ENCODE measurements at regions not wholly inside any gene's neighbourhood (a gene's known extent, or its start where the extent isn't known, plus 50 kb on each side); places are given as distances from the start of the nearest gene placed in this dataset.

GRCh38 chr13:59584101-59584500 is 579.6 kb downstream of the DIAPH3 start:
- intact Hi-C loops (cut with micrococcal nuclease) = no loop called here

DNA sequence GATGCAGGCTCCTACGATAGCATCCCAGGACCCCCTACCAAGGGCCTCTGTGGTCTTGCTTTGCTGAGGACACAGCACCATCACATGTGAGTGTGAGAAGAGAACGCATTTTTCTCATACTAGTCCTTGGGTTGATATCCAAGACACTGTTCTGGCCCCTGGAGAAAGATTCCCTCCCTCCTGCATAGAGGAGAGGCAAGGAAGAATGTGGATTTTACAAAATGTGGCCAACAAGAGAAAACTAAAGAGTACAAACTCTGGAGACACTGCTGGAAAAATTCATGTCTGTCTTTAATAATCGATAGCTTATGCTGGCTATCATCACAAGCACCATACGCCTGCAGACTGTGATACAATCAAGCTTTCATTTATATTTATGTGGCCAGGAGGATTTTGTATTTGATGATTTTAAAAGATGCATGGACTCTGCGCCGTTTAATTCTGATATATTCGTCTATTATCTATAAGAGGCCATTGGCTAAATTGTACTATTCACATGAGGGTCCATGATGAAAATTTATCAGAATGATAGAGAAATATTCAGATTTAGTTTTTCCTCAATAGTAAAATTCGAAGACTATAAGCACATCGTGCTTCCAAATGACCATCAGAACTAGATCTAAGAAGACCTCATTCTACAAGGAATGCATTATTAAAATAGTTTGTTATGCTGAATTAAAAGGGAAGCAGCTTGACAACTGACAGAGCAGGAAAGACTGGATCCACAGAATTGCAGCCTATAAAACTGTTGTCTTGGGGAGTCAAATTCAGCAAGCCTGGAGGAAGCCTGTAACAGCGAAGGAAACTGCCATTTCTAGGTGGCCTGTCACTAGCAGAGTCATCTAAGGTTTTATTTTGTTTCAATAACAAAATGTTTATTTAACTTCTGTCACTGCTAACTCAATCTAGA is 578.7 kb downstream of the DIAPH3 start:
- no peaks in the 10 kb centered on the region for H3K9me3 ChIP-seq (ENCODE audit: control insufficient read depth in 2 of 3, low read length in 3 of 3)
- Mint-ChIP-seq H3K36me3 (no peaks in the 10 kb centered on the region), H3K27me3 (peaks cover 0 to 9% (median 4%) of the 10 kb centered on the region in 5 donors), H3K4me3 (no peak overlapping the region), H3K27ac (no peak overlapping the region), H3K9me3 (peaks cover 0 to 4% (median 0%) of the 10 kb centered on the region in 11 donors), H3K4me1 (no peaks in the 10 kb centered on the region)
- peaks cover 0 to 3% of the 10 kb centered on the region in 2 donors for H3K27me3 ChIP-seq (ENCODE audit: control insufficient read depth in 2 of 2, insufficient read depth in 2 of 2, low read length in 2 of 2)
- H3K27ac ChIP-seq (ENCODE audit: low read depth, low read length) = no peak overlapping the region
- ChIA-PET POLR2A (no interaction called here), CTCF (no interaction called here)
- no peak for DNase-seq
- H3K4me3 ChIP-seq (ENCODE audit: low read length) = no peak overlapping the region
- peaks cover 0 to 6% (median 0%) of the 10 kb centered on the region in 3 experiments for H3K36me3 ChIP-seq (ENCODE audit: control insufficient read depth in 2 of 3, insufficient read depth in 3 of 3, low read length in 3 of 3)
- no peak for ATAC-seq
- intact Hi-C loops (cut with micrococcal nuclease) = no loop called here
- H3K4me1 ChIP-seq (ENCODE audit: control insufficient read depth in 2 of 2, insufficient read depth in 2 of 2, low read length in 2 of 2) = no peaks in the 10 kb centered on the region

More at GRCh38 chr13:59584101-59584500, 579.6 kb downstream of the DIAPH3 start:
- no peak for DNase-seq
- POLR2A ChIA-PET = no interaction called here
- Mint-ChIP-seq H3K4me1 (no peaks in the 10 kb centered on the region), H3K27ac (no peak overlapping the region), H3K9me3 (peaks cover 0 to 4% (median 0%) of the 10 kb centered on the region in 11 donors), H3K4me3 (no peak overlapping the region), H3K27me3 (peaks cover 0 to 9% (median 4%) of the 10 kb centered on the region in 5 donors), H3K36me3 (no peaks in the 10 kb centered on the region)
- peaks cover 0 to 6% (median 0%) of the 10 kb centered on the region in 3 experiments for H3K36me3 ChIP-seq (ENCODE audit: control insufficient read depth in 2 of 3, insufficient read depth in 3 of 3, low read length in 3 of 3)
- H3K27ac ChIP-seq (ENCODE audit: low read depth, low read length) = no peak overlapping the region
- CTCF ChIA-PET = no interaction called here
- no peak overlapping the region for H3K4me3 ChIP-seq (ENCODE audit: low read length)
- peaks cover 0 to 3% of the 10 kb centered on the region in 2 donors for H3K27me3 ChIP-seq (ENCODE audit: control insufficient read depth in 2 of 2, insufficient read depth in 2 of 2, low read length in 2 of 2)
- no peaks in the 10 kb centered on the region for H3K4me1 ChIP-seq (ENCODE audit: control insufficient read depth in 2 of 2, insufficient read depth in 2 of 2, low read length in 2 of 2)
- H3K9me3 ChIP-seq (ENCODE audit: control insufficient read depth in 2 of 3, low read length in 3 of 3) = no peaks in the 10 kb centered on the region
- ATAC-seq = no peak

DNA sequence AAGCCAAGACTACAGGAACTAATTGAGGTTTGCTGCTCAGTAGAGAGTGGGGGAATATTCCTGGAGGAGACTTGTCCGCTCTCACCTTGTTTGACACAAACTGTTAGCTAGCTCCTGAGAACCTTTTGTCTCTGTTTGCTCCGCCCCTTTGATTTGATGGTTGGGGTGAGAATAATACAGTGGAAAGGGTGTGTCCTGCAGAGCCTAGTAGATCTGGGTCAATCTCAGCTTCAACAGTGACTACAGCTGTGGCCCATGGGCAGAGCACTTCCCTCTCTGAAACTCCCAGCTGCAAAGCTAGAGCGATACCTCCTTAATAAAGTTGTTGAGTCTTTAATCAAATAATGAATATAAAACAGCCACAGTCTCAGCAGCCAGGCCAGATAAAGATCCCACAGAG is 576.7 kb downstream of the DIAPH3 start:
- Histone ChIP-seq H3K27me3 (ENCODE audit: control insufficient read depth in 2 of 2, insufficient read depth in 2 of 2, low read length in 2 of 2) (peaks cover 0 to 3% of the 10 kb centered on the region in 2 donors), H3K9me3 (ENCODE audit: control insufficient read depth in 2 of 3, low read length in 3 of 3) (no peaks in the 10 kb centered on the region), H3K4me3 (ENCODE audit: low read length) (no peak overlapping the region), H3K36me3 (ENCODE audit: control insufficient read depth in 2 of 3, insufficient read depth in 3 of 3, low read length in 3 of 3) (peaks cover 0 to 6% (median 0%) of the 10 kb centered on the region in 3 experiments), H3K27ac (ENCODE audit: low read depth, low read length) (no peak overlapping the region), H3K4me1 (ENCODE audit: control insufficient read depth in 2 of 2, insufficient read depth in 2 of 2, low read length in 2 of 2) (no peaks in the 10 kb centered on the region)
- H3K27me3 Mint-ChIP-seq = peaks cover 0 to 20% (median 7%) of the 10 kb centered on the region in 5 donors
- ChIA-PET POLR2A (no interaction called here), CTCF (no interaction called here)
- no peak overlapping the region for H3K4me3 Mint-ChIP-seq
- H3K27ac Mint-ChIP-seq = no peak overlapping the region
- no peaks in the 10 kb centered on the region for H3K36me3 Mint-ChIP-seq
- no peak for DNase-seq
- intact Hi-C loops (cut with micrococcal nuclease) = no loop called here
- no peak for ATAC-seq
- H3K9me3 Mint-ChIP-seq = peaks cover 0 to 5% (median 1%) of the 10 kb centered on the region in 11 donors
- no peaks in the 10 kb centered on the region for H3K4me1 Mint-ChIP-seq

DNA sequence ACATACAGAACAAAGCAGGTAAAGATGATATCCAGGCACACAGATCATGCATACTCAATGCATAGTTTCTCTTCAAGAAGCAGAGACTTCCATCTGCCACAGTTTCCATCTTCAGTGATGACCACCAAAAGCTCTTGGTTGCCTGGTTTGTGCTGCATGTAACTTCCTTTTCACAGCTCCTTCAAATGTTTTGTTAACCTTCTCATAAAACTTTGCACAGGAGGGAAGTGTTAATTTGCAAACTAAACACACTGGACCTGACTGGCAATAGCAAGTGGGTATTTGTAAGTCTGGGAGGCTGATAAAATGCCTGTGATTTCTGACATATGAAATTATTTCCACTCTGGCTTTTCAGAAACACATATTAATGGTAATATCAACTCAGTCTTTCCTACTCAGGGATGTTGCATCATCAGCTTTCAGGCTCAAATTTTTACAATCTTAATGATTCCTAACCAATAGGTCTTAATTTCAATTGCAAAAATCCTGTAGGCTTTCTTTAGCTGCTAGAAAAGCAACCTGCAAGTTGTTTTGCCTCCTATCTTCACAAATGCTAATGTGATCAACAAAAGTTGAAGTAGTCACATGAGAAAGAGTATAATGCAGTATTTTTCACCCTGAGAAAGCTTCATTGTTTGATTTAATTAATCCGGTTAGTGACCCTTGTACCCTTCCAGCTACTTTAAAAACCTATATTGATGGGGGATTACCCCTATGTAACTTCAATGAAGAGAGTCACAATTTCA is 575.6 kb downstream of the DIAPH3 start:
- Histone ChIP-seq H3K4me3 (ENCODE audit: low read length) (no peak overlapping the region), H3K4me1 (ENCODE audit: control insufficient read depth in 2 of 2, insufficient read depth in 2 of 2, low read length in 2 of 2) (no peaks in the 10 kb centered on the region), H3K36me3 (ENCODE audit: control insufficient read depth in 2 of 3, insufficient read depth in 3 of 3, low read length in 3 of 3) (no peaks in the 10 kb centered on the region), H3K27ac (ENCODE audit: low read depth, low read length) (no peak overlapping the region), H3K9me3 (ENCODE audit: control insufficient read depth in 2 of 3, low read length in 3 of 3) (no peaks in the 10 kb centered on the region), H3K27me3 (ENCODE audit: control insufficient read depth in 2 of 2, insufficient read depth in 2 of 2, low read length in 2 of 2) (peaks cover 0 to 3% of the 10 kb centered on the region in 2 donors)
- no peak for ATAC-seq
- peaks cover 0 to 2% (median 0%) of the 10 kb centered on the region in 5 donors for H3K36me3 Mint-ChIP-seq
- POLR2A ChIA-PET = no interaction called here
- no peak for DNase-seq
- H3K4me1 Mint-ChIP-seq = no peaks in the 10 kb centered on the region
- H3K27ac Mint-ChIP-seq = no peak overlapping the region
- H3K9me3 Mint-ChIP-seq = peaks cover 0 to 8% (median 2%) of the 10 kb centered on the region in 11 donors
- intact Hi-C loops (cut with micrococcal nuclease) = no loop called here
- CTCF ChIA-PET = no interaction called here
- no peak overlapping the region for H3K4me3 Mint-ChIP-seq
- H3K27me3 Mint-ChIP-seq = peaks cover 0 to 23% (median 8%) of the 10 kb centered on the region in 5 donors

DNA sequence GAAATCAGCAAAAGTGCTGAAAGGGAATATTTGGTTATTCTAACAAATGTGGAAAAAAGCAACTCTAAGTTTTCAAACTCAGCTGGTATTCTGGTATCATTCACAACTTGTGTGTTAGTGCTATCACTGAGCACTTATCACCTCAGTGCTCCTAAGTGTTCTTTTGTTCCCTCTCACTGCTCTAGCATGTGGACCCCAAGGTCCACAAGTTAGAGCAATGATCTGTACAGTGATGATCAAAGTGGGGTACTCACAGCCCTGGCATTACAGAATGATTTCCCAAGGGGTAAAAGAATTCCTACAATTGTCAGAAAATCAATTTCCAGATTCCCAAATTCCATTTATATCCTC is 575.0 kb downstream of the DIAPH3 start:
- ChIA-PET POLR2A (no interaction called here), CTCF (no interaction called here)
- Mint-ChIP-seq H3K27me3 (peaks cover 0 to 29% (median 8%) of the 10 kb centered on the region in 5 donors), H3K4me1 (no peaks in the 10 kb centered on the region), H3K36me3 (peaks cover 0 to 7% (median 0%) of the 10 kb centered on the region in 5 donors), H3K4me3 (no peak overlapping the region), H3K9me3 (peaks cover 0 to 13% (median 5%) of the 10 kb centered on the region in 11 donors), H3K27ac (no peak overlapping the region)
- Histone ChIP-seq H3K9me3 (ENCODE audit: control insufficient read depth in 2 of 3, low read length in 3 of 3) (no peaks in the 10 kb centered on the region), H3K36me3 (ENCODE audit: control insufficient read depth in 2 of 3, insufficient read depth in 3 of 3, low read length in 3 of 3) (no peaks in the 10 kb centered on the region), H3K27ac (ENCODE audit: low read depth, low read length) (no peak overlapping the region), H3K4me3 (ENCODE audit: low read length) (no peak overlapping the region), H3K27me3 (ENCODE audit: control insufficient read depth in 2 of 2, insufficient read depth in 2 of 2, low read length in 2 of 2) (peaks cover 0 to 3% of the 10 kb centered on the region in 2 donors), H3K4me1 (ENCODE audit: control insufficient read depth in 2 of 2, insufficient read depth in 2 of 2, low read length in 2 of 2) (no peaks in the 10 kb centered on the region)
- ATAC-seq = no peak
- intact Hi-C loops (cut with micrococcal nuclease) = no loop called here
- no peak for DNase-seq

DNA sequence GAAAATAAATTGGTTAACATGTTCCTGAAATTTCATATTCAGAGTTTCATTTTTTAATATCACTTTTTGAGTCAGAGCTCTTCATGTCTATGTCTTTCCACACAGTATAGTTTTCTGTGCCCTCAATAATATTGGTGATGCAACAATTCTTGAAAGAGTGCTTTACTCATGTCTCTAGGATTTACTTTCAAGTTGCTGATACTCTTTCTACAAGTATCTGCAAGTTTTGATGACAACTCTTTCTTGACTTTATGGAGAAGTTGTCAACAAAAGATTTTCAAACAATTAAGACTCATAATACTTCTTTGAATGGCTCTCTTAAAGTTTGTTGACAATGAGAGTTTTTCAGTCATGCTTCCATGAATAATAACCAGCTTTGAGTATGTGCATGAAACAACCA is 561.7 kb downstream of the DIAPH3 start:
- ATAC-seq (no peak), DNase-seq (no peak)
- Histone ChIP-seq H3K9me3 (ENCODE audit: control insufficient read depth in 2 of 3, low read length in 3 of 3) (peaks cover 0 to 7% (median 0%) of the 10 kb centered on the region in 3 experiments), H3K27ac (ENCODE audit: low read depth, low read length) (no peak overlapping the region), H3K4me1 (ENCODE audit: control insufficient read depth in 2 of 2, insufficient read depth in 2 of 2, low read length in 2 of 2) (no peaks in the 10 kb centered on the region), H3K4me3 (ENCODE audit: low read length) (no peak overlapping the region), H3K36me3 (ENCODE audit: control insufficient read depth in 2 of 3, insufficient read depth in 3 of 3, low read length in 3 of 3) (no peaks in the 10 kb centered on the region), H3K27me3 (ENCODE audit: control insufficient read depth in 2 of 2, insufficient read depth in 2 of 2, low read length in 2 of 2) (no peaks in the 10 kb centered on the region)
- peaks cover 0 to 15% (median 0%) of the 10 kb centered on the region in 5 donors for H3K36me3 Mint-ChIP-seq
- no peak overlapping the region for H3K4me3 Mint-ChIP-seq
- no peak overlapping the region for H3K27ac Mint-ChIP-seq
- CTCF ChIA-PET = no interaction called here
- POLR2A ChIA-PET = no interaction called here
- peaks cover 1 to 35% (median 17%) of the 10 kb centered on the region in 11 donors for H3K9me3 Mint-ChIP-seq
- H3K4me1 Mint-ChIP-seq = peaks cover 0 to 2% (median 0%) of the 10 kb centered on the region in 7 donors
- intact Hi-C loops (cut with micrococcal nuclease) = no loop called here
- peaks cover 0 to 28% (median 0%) of the 10 kb centered on the region in 5 donors for H3K27me3 Mint-ChIP-seq
